IPS-18c (cell line): ENCODE measurements at regions not wholly inside any gene's neighbourhood (a gene's known extent, or its start where the extent isn't known, plus 50 kb on each side); places are given as distances from the start of the nearest gene placed in this dataset.
"Not testable (repeated sequence)": the region's sequence is repeated elsewhere in the genome, so short reads cannot be mapped to it uniquely, and the experiment has no call there.

ENCODE experiments used
- H3K4me3 ChIP-seq: 2 replicates; pipeline ENCODE4 v1.7.0; 2013; ENCODE audit warnings: low read depth, mild to moderate bottlenecking, low read length, moderate library complexity; ENCODE audit not compliant: insufficient read depth
- H3K9me3 ChIP-seq: one replicate; pipeline ENCODE4 v1.6.1; 2013; ENCODE audit warnings: mild to moderate bottlenecking, low read length, moderate library complexity; ENCODE audit not compliant: control insufficient read depth, insufficient read depth

DNA sequence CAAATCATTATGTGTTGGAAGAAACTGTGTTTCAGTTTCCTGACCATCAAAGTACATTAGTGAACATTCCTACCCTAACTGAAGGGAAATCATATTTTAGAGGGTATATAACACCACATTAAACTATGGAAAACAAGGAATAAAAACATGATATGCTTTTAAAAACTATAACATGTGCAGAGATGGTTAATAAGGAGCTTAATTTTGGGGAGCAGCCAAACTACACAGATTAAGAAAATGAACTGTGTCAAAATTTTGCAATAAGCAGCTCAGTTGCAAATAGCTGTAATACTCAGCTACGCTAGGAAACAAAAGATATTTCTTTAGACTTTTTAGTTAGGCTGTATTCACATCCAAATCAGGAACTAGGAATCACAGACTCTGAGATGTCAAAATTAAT, 1115.7 kb upstream of the CELF2 start:
- Histone ChIP-seq H3K9me3 (no peaks in the 10 kb centered on the region), H3K4me3 (no peak overlapping the region)

DNA sequence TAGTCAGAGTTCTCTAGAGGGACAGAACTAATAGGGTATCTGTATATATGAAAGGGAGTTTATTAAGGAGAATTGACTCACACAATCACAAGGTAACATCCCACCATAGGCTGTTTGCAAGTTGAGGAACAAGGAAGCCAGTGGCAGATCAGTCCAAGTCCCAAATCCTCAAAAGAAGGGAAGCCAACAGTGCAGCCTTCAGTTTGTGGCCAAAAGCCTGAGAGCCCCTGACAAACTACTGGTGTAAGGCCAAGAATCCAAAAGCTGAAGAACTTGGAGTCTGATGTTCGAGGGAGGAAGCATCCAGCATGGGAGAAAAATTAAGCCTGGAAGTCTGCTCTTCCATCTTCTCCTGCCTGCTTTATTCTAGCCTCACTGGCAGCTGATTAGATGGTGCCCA, 1107.2 kb upstream of the CELF2 start:
- no peaks in the 10 kb centered on the region for H3K9me3 ChIP-seq
- H3K4me3 ChIP-seq, result no peak overlapping the region

DNA sequence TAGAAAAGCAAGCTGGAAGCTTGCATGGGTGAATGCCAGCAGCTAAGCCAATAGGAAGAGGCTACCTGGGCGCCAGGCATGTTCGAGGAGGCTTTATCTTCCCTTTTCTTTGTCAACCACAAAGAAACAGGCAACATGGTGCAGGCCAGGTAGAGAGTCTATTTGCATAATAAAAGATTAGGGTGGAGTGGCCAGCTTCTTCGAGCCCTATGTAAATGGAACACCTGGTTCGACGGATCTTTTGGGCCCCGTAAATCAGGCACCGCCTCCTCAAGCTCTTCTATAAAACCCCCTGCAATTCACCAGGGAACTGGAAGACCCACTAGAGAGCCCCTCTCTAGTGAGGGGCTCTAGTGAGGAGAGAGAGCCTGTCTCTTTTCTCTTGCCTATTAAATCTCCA, 1106.2 kb upstream of the CELF2 start:
- H3K9me3 ChIP-seq, result no peaks in the 10 kb centered on the region
- no peak overlapping the region for H3K4me3 ChIP-seq

DNA sequence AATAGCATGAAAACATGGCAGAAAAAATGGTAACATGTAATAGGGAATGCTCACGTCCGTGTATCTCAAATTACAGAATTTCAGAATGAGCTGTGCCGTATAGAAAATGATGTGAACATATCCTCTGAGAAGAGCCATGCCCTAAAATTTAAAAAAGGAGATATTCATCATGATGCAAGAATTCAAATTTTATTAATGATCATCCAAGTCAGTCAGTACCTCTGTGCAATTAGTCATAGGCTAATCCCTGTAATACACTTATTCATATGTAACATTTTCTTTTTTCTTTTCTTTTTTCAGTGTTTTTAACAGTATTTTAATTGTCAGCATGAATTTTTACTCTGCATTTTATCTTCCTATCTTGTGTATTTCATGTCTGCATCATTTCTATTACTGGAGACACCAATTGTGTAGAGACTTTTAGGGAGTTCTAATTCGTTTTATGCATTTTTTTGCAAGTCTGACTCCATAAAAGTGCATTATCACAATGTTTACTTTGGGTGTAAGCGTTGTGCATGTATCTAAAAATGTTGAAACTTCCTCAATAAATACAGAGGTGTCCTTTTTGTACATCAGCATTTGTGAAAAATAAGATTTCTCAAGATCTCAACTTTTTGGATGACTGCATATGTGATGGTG, 1103.7 kb upstream of the CELF2 start:
- Histone ChIP-seq H3K9me3 (no peaks in the 10 kb centered on the region), H3K4me3 (no peak overlapping the region)

DNA sequence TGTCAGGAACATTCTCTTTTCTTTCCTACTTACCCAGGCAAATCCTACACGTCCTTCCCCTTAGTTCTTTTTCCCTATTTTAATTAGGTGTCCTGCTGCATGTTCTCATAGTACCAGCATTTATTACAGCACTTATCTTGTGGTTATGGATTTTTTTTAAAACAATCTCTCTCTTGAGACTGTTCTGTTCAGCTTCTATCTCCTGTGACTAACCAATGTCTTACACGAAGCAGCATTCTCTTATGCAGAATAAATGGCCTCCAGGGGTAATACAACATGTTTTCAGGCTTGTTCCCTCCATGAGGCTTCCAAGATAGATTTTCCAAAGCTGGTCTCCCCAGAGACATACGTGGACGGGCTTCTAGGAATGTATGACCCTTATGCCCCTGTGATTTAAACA, 1096.1 kb upstream of the CELF2 start:
- Histone ChIP-seq H3K9me3 (no peaks in the 10 kb centered on the region), H3K4me3 (no peak overlapping the region)

DNA sequence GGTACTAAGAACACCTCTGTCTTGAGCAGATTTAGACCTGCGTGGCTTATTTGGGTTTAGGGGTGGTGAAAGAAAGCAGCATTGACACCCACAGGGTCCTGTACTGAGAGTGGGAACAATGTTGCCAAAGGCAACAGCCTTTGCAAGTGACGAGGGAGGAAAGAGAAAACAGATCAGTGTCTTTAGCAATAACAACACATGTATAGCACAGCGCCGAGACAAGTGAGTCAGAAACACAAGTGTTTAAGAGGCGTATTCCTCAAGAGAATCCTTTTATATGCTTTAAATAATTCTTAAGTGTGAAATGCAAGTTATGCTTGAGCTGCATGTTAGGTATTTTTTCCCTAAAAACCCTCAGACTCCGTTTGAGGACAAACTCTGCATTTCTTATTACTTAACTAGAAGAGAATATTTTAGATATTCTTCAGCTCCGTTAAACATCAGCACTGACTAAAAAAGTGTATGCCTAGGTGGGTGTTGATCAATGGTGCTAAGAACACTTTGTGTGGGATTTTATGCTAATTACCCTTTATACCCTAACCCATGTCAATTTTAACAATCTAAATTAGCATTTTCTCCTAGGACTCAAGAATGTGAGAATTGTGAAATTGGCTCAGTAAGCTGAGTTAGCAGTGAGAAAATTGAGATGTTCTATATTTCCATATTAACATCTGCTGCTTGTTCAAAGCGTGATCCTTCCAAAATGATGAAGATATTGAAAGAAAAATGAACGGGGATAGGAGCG, 1095.4 kb upstream of the CELF2 start:
- Histone ChIP-seq H3K9me3 (no peaks in the 10 kb centered on the region), H3K4me3 (no peak overlapping the region)

DNA sequence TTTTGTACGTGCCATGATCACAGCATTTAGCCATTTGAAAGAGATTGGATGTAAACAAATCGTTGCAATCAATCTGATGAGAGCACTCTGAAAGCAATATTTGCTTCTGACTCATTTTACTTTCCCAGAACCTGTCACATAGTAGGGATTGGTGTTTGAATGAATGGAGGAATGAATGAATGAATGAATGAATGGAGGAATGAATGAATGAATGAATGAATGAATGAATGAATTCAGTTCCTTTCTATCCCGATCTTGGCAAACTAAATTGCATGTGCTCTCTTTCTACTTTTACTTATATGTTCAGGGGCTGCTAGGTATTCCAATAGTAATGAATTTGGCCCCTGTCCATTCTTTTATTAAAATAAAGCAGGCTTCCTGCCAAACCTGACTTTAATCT, 1091.7 kb upstream of the CELF2 start:
- Histone ChIP-seq H3K4me3 (no peak overlapping the region), H3K9me3 (no peaks in the 10 kb centered on the region)

DNA sequence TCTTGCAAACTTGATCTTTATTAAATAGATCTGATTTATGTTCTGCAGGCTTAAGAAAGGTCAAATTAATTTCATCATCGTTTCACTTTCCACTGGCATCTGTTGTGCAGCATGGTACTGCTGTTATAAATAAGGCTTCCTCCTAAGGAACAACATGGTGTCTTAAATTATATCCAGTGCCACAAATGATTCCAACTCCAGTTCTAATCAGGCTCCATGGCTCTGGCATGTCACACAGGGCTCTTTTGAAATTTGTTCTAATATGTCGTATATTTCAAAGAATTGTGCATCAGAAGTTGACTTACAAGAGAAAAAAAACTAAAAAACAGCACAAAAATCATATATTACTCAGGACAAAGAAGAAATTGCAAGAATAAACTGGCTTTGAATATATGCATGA, 1090.8 kb upstream of the CELF2 start:
- Histone ChIP-seq H3K9me3 (no peaks in the 10 kb centered on the region), H3K4me3 (no peak overlapping the region)

DNA sequence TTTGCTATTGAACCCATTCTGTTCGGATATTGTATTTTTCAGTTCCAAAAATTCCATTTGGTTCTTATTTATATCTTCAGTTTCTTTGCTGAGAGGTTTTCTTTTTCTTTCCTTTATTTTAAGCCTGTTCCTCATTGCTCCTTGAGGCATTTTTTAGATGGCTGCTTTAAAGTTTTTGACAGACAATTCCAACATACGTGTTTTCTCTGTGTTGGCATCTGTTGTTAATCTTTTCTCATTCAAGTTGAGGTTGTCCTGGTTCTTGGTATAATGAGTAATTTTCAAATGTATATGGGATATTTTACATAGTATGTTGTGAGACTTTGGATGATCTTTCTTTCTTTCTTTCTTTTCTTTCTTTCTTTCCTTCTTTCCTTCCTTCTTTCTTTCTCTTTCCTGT, 1078.0 kb upstream of the CELF2 start:
- no peaks in the 10 kb centered on the region for H3K9me3 ChIP-seq
- H3K4me3 ChIP-seq, result no peak overlapping the region

DNA sequence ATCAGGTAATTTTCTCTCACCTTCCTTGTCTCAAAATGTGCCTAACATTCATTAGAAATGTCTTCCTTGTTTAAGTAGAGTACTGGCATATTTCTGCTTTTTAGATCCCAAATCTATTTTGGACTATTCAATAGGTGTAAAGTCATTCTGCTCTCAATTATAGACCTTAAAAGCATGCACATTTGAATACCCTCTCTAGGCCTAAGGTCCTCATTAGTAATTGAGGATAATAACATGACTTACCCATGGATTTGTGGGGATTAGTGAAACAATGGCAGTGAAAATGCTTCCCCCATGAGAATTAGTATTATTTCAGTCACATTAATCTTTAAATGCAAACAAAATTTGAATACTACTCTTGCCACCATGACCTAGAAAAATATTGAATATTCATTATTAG, 1073.0 kb upstream of the CELF2 start:
- H3K9me3 ChIP-seq, result no peaks in the 10 kb centered on the region
- no peak overlapping the region for H3K4me3 ChIP-seq

DNA sequence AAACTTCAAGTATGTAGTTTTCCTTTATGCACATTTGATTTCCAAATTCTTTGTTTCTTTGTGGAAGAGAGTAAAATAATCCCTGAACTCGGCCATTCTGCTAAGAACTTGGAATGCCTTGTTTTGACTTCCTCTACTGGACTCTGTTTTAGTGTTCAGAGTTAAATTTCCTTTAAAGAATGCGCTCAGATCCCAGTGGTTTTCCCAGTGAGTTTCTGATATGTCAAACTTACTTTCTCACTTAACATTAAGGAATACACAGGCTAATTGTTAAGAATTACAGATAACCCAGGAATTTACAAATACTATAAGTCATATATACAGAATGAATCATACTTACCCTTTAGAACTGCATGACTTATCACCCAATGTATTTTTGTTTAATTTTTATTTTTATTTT, 1067.6 kb upstream of the CELF2 start:
- Histone ChIP-seq H3K9me3 (peaks cover 2% of the 10 kb centered on the region), H3K4me3 (no peak overlapping the region)

DNA sequence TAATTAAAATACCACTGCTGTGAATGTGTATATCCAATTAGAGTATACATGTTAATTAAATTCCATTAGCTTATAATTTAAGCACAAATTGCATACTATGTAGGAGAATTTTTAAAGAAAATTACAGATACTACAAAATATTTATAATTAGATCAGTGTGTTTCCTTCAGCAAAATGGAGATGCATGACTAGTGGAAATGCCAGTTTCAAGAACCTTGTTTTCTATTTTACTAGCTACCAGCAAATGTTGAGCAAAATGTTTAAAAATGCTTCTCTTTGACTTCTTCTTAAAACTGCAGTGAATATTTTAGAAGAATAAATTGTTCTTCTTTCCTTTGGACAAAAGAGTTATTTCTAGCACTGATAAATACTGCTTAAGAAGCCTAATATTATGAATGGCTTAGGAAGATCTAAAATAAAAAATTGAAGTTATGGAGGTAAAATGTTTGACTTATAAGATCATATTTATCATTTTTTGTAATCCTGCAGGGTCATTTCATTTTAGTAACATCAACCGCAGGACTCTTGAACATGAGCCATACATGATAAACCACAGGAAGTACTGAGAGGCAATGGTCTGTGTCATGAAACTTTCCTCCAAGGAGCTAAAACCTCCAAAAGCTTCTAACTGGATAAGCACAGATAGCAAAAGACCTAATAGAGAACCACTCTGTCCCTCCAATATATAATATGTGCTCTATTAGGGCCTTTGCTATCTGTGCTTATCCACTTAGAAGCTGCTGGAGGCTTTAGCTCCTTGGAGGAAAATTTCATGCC, 1066.0 kb upstream of the CELF2 start:
- peaks cover 2% of the 10 kb centered on the region for H3K9me3 ChIP-seq

DNA sequence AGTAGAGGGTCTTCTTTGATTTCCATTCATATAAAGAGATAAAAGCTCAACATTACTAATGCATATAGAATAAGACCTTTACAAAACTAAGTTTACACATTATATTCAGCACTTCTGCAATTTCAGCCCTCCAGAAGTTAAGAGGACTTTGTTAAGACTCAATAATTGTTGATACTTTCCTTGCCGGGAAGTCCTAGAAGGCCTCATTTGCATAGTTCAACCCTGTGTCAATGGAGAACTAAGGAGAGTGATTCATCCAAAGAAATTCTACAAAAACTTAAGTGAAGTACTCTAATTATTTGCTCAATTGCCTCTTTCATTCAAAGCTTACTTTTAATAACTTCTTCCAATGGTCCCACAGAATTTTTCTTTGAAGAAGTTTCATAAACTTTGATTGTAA, 1060.3 kb upstream of the CELF2 start:
- no peak overlapping the region for H3K4me3 ChIP-seq
- H3K9me3 ChIP-seq, result no peaks in the 10 kb centered on the region

More for the DNA sequence above, 1066.0 kb upstream of the CELF2 start:
- no peak overlapping the region for H3K4me3 ChIP-seq

DNA sequence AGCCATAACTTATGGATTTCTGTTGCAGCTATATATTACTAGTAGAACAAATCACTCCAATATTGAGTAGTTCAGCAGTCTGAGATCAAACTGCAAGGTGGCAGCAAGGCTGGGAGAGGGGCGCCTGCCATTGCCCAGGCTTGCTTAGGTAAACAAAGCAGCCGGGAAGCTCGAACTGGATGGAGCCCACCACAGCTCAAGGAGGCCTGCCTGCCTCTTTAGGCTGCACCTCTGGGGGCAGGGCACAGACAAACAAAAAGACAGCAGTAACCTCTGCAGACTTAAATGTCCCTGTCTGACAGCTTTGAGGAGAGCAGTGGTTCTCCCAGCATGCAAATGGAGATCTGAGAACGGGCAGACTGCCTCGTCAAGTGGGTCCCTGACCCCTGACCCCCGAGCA, 1059.8 kb upstream of the CELF2 start:
- H3K9me3 ChIP-seq, H3K4me3 ChIP-seq: not testable (repeated sequence)

DNA sequence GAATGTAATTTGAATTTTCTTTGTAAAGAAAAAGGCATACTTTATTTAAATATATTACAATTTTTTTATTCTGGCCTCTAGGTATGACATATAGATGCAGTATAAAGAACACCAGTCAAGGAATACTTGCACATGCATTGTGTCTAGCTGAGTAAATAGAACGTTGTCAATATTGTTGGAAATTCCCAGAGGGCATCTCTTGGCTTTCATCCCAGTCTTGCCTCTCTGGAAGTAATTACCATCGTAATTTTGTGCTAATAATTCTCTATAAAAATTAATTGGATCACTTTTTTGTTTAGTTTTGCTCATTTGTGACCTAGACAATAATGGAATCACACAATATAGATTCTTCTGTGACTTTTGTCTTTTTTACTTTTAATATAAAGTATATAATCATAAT, 1052.3 kb upstream of the CELF2 start:
- Histone ChIP-seq H3K9me3 (no peaks in the 10 kb centered on the region), H3K4me3 (no peak overlapping the region)

DNA sequence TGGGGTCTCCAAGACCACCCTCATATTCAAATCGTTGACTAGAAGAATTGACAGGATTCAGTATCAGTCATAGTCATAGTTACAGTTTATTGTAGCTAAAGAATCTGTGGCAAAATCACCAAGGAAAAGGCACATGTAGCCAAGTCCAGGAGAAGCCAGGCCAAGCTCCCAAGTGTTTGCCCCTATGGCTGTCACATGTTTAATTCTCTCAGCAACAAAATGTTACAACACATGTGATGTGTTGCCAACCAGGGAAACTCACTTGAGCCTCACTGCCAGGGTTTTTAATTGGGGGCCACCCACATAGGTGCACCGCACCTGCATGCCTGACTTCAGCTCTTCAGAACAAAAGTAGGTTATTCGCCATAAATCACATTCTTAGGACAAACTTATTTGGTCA, 1030.9 kb upstream of the CELF2 start:
- no peaks in the 10 kb centered on the region for H3K9me3 ChIP-seq
- no peak overlapping the region for H3K4me3 ChIP-seq

DNA sequence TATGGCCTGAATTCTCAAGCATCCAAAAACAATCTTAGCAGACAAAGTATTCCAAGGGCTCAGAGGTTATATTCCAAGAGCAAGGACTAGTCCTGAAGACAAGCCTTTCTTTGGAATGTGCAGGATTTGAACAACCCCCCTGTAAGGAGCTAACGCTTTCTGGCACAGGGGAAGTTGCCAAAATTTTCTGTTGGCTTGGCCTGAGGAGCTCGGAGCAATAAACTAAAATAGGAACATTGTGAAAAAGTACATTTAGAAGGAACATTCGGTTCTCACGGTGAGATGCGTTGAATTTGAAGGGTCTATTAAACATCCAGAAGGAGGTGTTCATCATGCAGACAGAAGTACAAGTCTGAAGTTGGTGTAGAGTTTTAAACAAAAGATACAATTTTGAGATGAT, 1030.5 kb upstream of the CELF2 start:
- Histone ChIP-seq H3K4me3 (no peak overlapping the region), H3K9me3 (no peaks in the 10 kb centered on the region)

DNA sequence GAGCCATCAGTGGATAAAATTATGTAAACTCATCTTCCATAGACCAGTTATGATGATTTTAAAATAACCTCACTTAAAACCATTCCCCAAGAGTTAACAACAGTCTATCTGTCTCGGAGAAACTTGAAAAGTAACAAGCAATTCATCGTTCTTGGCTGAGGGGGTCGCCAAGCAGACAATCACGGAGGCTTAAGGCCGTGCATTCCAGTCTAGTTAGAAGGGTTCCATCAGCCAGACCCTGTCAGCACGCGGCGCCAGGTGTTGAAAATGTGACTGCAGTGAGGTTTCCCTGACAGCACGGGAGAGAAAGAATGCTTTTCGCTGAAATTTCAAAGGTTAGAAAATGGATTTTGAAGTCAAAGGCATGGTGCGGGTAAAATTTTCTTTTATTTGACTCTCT, 1025.0 kb upstream of the CELF2 start:
- Histone ChIP-seq H3K9me3 (no peaks in the 10 kb centered on the region), H3K4me3 (no peak overlapping the region)
